Activated naive CD4-positive, alpha-beta T cell treated with anti-CD3 and anti-CD28 coated beads, Interleukin-2, amount 10 ng/mL, durations not matched to agents 7 days and 5 days (primary cell): ENCODE measurements at regions not wholly inside any gene's neighbourhood (a gene's known extent, or its start where the extent isn't known, plus 50 kb on each side); places are given as distances from the start of the nearest gene placed in this dataset.

Experiments
- CTCF ChIA-PET: fragments of 350-600 bp; sonication (Branson Sonifier 250); formaldehyde crosslinking; loops from one replicate; lab custom pipeline; 2021; ENCODE audit warnings: antibody characterized with exemption; lab: Charles Lee
- DNase-seq: peaks from one replicate; pipeline ENCODE4 v3.0.0-alpha.2; 2020
- H3K27ac Mint-ChIP-seq: one replicate; pipeline ENCODE4 v1.8.0; 2021; ENCODE audit warnings: mild to moderate bottlenecking, moderate library complexity, mixed read lengths
- H3K27me3 Mint-ChIP-seq: one replicate; pipeline ENCODE4 v1.8.0; 2021; ENCODE audit warnings: mild to moderate bottlenecking, mixed read lengths
- H3K36me3 Mint-ChIP-seq: one replicate; pipeline ENCODE4 v1.8.0; 2021; ENCODE audit warnings: mixed read lengths
- H3K4me1 Mint-ChIP-seq: one replicate; pipeline ENCODE4 v1.8.0; 2021; ENCODE audit warnings: mixed read lengths
- H3K4me3 Mint-ChIP-seq: one replicate; pipeline ENCODE4 v1.8.0; 2021; ENCODE audit warnings: mild to moderate bottlenecking, moderate library complexity, mixed read lengths
- H3K9me3 Mint-ChIP-seq: one replicate; pipeline ENCODE4 v1.8.0; 2021; ENCODE audit warnings: mixed read lengths

GRCh38 chr12:93167841-93168492, 209.8 kb upstream of the NUDT4 start:
- no peaks in the 10 kb centered on the region for H3K4me1 Mint-ChIP-seq
- CTCF ChIA-PET, result no interaction called here
- no peaks in the 10 kb centered on the region for H3K36me3 Mint-ChIP-seq
- no peaks in the 10 kb centered on the region for H3K9me3 Mint-ChIP-seq
- H3K4me3 Mint-ChIP-seq, result no peak overlapping the region
- no peak for DNase-seq
- H3K27ac Mint-ChIP-seq, result no peak overlapping the region
- H3K27me3 Mint-ChIP-seq, result peaks cover 4% of the 10 kb centered on the region

- no peaks in the 10 kb centered on the region for H3K4me1 Mint-ChIP-seq
- H3K4me3 Mint-ChIP-seq, result no peak overlapping the region
- H3K36me3 Mint-ChIP-seq, result no peaks in the 10 kb centered on the region
- CTCF ChIA-PET, result no interaction called here
- no peak overlapping the region for H3K27ac Mint-ChIP-seq
- DNase-seq, result no peak
- no peaks in the 10 kb centered on the region for H3K9me3 Mint-ChIP-seq
- H3K27me3 Mint-ChIP-seq, result peaks cover 4% of the 10 kb centered on the region
These were observed 209.0 kb upstream of the NUDT4 start for GRCh38 chr12:93168751-93169150.

- H3K36me3 Mint-ChIP-seq, result no peaks in the 10 kb centered on the region
- H3K4me3 Mint-ChIP-seq, result no peak overlapping the region
- DNase-seq, result no peak
- no peaks in the 10 kb centered on the region for H3K9me3 Mint-ChIP-seq
- H3K27me3 Mint-ChIP-seq, result peaks cover 4% of the 10 kb centered on the region
- CTCF ChIA-PET, result no interaction called here
- no peaks in the 10 kb centered on the region for H3K4me1 Mint-ChIP-seq
- H3K27ac Mint-ChIP-seq, result no peak overlapping the region
These were observed 208.2 kb upstream of the NUDT4 start for GRCh38 chr12:93169536-93169935.

GRCh38 chr12:93170928-93171327, 206.8 kb upstream of the NUDT4 start:
- DNase-seq, result no peak
- CTCF ChIA-PET, result no interaction called here
- H3K27me3 Mint-ChIP-seq, result peaks cover 4% of the 10 kb centered on the region
- no peaks in the 10 kb centered on the region for H3K9me3 Mint-ChIP-seq
- H3K4me3 Mint-ChIP-seq, result no peak overlapping the region
- no peaks in the 10 kb centered on the region for H3K36me3 Mint-ChIP-seq
- no peak overlapping the region for H3K27ac Mint-ChIP-seq
- no peaks in the 10 kb centered on the region for H3K4me1 Mint-ChIP-seq

GRCh38 chr12:93173178-93173957, 204.4 kb upstream of the NUDT4 start:
- DNase-seq, result no peak
- CTCF ChIA-PET, result no interaction called here
- no peaks in the 10 kb centered on the region for H3K36me3 Mint-ChIP-seq
- H3K4me1 Mint-ChIP-seq, result no peaks in the 10 kb centered on the region
- no peaks in the 10 kb centered on the region for H3K9me3 Mint-ChIP-seq
- H3K27ac Mint-ChIP-seq, result no peak overlapping the region
- no peak overlapping the region for H3K4me3 Mint-ChIP-seq
- H3K27me3 Mint-ChIP-seq, result peaks cover 4% of the 10 kb centered on the region

- peaks cover 4% of the 10 kb centered on the region for H3K27me3 Mint-ChIP-seq
- no peak overlapping the region for H3K4me3 Mint-ChIP-seq
- H3K9me3 Mint-ChIP-seq, result no peaks in the 10 kb centered on the region
- no peaks in the 10 kb centered on the region for H3K36me3 Mint-ChIP-seq
- CTCF ChIA-PET, result no interaction called here
- no peak for DNase-seq
- H3K27ac Mint-ChIP-seq, result no peak overlapping the region
- no peaks in the 10 kb centered on the region for H3K4me1 Mint-ChIP-seq
These were observed 203.7 kb upstream of the NUDT4 start for GRCh38 chr12:93174048-93174447.

- Mint-ChIP-seq H3K27ac (no peak overlapping the region), H3K36me3 (no peaks in the 10 kb centered on the region), H3K4me1 (no peaks in the 10 kb centered on the region), H3K9me3 (no peaks in the 10 kb centered on the region), H3K4me3 (no peak overlapping the region), H3K27me3 (peaks cover 2% of the 10 kb centered on the region)
- CTCF ChIA-PET, result no interaction called here
- no peak for DNase-seq
These were observed 203.3 kb upstream of the NUDT4 start for GRCh38 chr12:93174473-93174872.

- CTCF ChIA-PET, result interaction anchor here (0.6 kb wide), 1 partner anchor 13 kb away, joined by 3 read pairs; no protein-coding TSS in a partner anchor
- H3K9me3 Mint-ChIP-seq, result no peaks in the 10 kb centered on the region
These were observed 201.6 kb upstream of the NUDT4 start for GRCh38 chr12:93176165-93176564.

GRCh38 chr12:93176610-93177126, 201.1 kb upstream of the NUDT4 start:
- Mint-ChIP-seq H3K4me1 (no peaks in the 10 kb centered on the region), H3K27me3 (peaks cover 5% of the 10 kb centered on the region), H3K36me3 (no peaks in the 10 kb centered on the region), H3K4me3 (no peak overlapping the region), H3K27ac (no peak overlapping the region), H3K9me3 (no peaks in the 10 kb centered on the region)
- no peak for DNase-seq
- CTCF ChIA-PET, result interaction anchor here (0.6 kb wide), 1 partner anchor 13 kb away, joined by 3 read pairs; no protein-coding TSS in a partner anchor

More at GRCh38 chr12:93176165-93176564, 201.6 kb upstream of the NUDT4 start:
- no peak overlapping the region for H3K27ac Mint-ChIP-seq
- no peaks in the 10 kb centered on the region for H3K36me3 Mint-ChIP-seq
- no peaks in the 10 kb centered on the region for H3K4me1 Mint-ChIP-seq
- no peak overlapping the region for H3K4me3 Mint-ChIP-seq
- DNase-seq, result no peak
- peaks cover 5% of the 10 kb centered on the region for H3K27me3 Mint-ChIP-seq

GRCh38 chr12:93177208-93178153, 200.2 kb upstream of the NUDT4 start:
- DNase-seq, result no peak
- Mint-ChIP-seq H3K4me1 (no peaks in the 10 kb centered on the region), H3K9me3 (no peaks in the 10 kb centered on the region), H3K36me3 (no peaks in the 10 kb centered on the region), H3K27ac (no peak overlapping the region), H3K4me3 (no peak overlapping the region), H3K27me3 (peaks cover 5% of the 10 kb centered on the region)
- CTCF ChIA-PET, result no interaction called here

GRCh38 chr12:93178154-93178878, 199.4 kb upstream of the NUDT4 start:
- H3K27ac Mint-ChIP-seq, result no peak overlapping the region
- peaks cover 5% of the 10 kb centered on the region for H3K27me3 Mint-ChIP-seq
- CTCF ChIA-PET, result no interaction called here
- H3K9me3 Mint-ChIP-seq, result no peaks in the 10 kb centered on the region
- H3K4me3 Mint-ChIP-seq, result no peak overlapping the region
- no peaks in the 10 kb centered on the region for H3K36me3 Mint-ChIP-seq
- no peak for DNase-seq
- H3K4me1 Mint-ChIP-seq, result no peaks in the 10 kb centered on the region

- Mint-ChIP-seq H3K36me3 (peaks cover 2% of the 10 kb centered on the region), H3K27me3 (peaks cover 5% of the 10 kb centered on the region), H3K4me3 (no peak overlapping the region), H3K27ac (no peak overlapping the region), H3K4me1 (peaks cover 13% of the 10 kb centered on the region), H3K9me3 (no peaks in the 10 kb centered on the region)
- no peak for DNase-seq
- CTCF ChIA-PET, result interaction anchor here (0.7 kb wide), 1 partner anchor 14 kb away, joined by 3 read pairs; no protein-coding TSS in a partner anchor
These were observed 197.9 kb upstream of the NUDT4 start for GRCh38 chr12:93179792-93180191.

GRCh38 chr12:93180566-93180965, 197.2 kb upstream of the NUDT4 start:
- CTCF ChIA-PET, result interaction anchor here (1.7 kb wide), 1 partner anchor 200 kb away, joined by 4 read pairs; no protein-coding TSS in a partner anchor
- H3K4me1 Mint-ChIP-seq, result peaks cover 21% of the 10 kb centered on the region
- H3K27me3 Mint-ChIP-seq, result peaks cover 5% of the 10 kb centered on the region
- no peak overlapping the region for H3K4me3 Mint-ChIP-seq
- H3K9me3 Mint-ChIP-seq, result no peaks in the 10 kb centered on the region
- DNase-seq, result no peak
- no peak overlapping the region for H3K27ac Mint-ChIP-seq
- H3K36me3 Mint-ChIP-seq, result peaks cover 2% of the 10 kb centered on the region
